HG02852 (cell line): ENCODE measurements at regions not wholly inside any gene's neighbourhood (a gene's known extent, or its start where the extent isn't known, plus 50 kb on each side); places are given as distances from the start of the nearest gene placed in this dataset.

ENCODE experiments used
- ATAC-seq: cut with Tn5 transposase; IDR thresholded peaks from one replicate; pipeline ENCODE4 v1.9.1; 2021; ENCODE audit warnings: mild to moderate bottlenecking, moderate library complexity; ENCODE audit not compliant: unreplicated experiment

DNA sequence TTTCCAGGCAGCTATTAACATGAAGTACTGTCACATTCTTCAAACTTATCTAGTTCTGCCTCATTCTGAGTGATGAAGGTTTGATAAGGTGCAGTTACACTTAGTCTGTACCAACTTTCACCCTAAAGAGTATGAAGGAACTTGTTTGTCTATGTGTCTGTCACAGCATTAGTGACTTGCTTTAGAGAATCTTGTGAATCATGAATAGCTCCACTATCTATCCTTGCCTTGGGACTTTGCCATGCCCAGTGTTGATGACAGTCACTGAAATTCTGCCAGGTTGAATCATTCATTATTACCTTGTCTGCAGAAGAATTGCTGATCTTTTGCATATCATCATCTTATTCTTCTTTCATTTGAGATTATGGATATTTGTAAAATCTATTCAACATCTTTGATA is 50.9 kb upstream of the A1CF start:
- no peak for ATAC-seq

DNA sequence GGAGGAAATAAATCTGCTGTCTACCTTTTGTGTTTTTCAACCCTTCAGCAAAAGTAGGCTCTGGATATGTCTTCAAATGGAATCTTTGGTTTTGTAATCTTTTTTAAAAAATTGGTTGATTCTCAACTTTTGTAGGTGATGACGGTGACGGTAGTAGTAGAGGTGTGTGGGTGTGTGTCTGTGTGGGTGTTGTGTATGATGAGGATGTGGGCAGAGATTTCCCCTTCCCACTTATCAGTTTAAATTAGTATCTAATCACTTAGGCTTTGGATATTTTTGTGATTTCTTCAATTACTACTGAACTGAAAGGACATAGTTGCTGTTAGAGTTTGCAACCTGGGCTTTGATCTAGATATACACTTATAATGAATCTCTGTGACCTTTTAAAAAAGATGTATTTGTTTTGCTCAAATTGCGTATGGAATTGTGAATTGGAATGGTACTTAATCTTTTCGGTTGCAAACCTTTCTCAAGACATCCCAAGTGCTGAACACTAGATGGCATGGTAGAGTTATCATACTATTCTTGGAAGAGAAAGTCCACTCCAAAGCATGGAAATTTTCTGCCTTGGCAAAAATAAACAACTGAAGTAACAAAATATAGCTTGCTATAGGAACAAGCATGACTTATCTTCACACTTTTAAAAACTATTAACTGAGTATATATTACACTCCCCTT is 51.9 kb upstream of the A1CF start:
- no peak for ATAC-seq

DNA sequence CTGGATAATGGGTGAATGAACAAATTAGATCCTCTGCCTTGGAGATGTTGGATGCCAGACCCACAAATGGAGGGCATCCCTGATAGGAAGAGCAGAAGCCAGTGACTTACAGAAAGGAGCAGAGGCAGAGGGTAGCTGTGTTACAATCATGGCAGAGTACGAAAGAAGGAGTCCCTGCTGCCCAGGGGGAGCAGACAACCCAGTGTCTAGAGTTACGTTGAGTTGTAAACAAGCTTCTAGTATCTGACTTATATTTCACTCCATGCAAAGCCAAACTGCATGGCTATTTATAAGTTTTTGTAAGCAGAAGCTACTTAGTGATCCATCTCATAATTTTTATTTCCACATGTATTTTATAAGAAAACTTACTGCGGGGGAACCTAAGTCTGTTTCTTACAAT is 56.2 kb upstream of the A1CF start:
- no peak for ATAC-seq

- no peak for ATAC-seq
Measured at GRCh38 chr10:50946991-50947781, 61.8 kb upstream of the A1CF start.

DNA sequence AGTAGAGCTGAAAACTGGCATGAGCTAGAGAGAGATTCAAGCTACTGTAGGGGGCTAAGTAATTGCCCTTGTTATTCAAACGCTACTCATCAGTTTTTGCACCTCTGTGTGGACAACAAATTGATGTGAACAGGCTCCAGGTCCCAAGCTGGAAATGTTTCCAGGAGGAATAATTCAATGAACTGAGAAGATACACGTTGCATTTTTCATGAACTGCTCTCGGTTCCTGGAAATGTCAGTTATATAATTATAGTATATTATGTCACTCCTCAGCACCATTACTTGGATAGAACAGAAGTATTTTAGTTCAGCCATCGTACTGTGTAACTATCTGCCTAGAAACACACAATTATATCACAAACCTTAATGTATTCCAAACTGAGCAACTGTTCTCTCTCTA is 65.9 kb upstream of the A1CF start:
- no peak for ATAC-seq

GRCh38 chr10:50961297-50961696 is 75.9 kb upstream of the A1CF start:
- no peak for ATAC-seq

GRCh38 chr10:50963063-50963462 is 77.6 kb upstream of the A1CF start:
- no peak for ATAC-seq

- no peak for ATAC-seq
Measured at GRCh38 chr10:50968386-50969091, 83.1 kb upstream of the A1CF start.

GRCh38 chr10:50972591-50972990 is 87.2 kb upstream of the A1CF start:
- no peak for ATAC-seq

DNA sequence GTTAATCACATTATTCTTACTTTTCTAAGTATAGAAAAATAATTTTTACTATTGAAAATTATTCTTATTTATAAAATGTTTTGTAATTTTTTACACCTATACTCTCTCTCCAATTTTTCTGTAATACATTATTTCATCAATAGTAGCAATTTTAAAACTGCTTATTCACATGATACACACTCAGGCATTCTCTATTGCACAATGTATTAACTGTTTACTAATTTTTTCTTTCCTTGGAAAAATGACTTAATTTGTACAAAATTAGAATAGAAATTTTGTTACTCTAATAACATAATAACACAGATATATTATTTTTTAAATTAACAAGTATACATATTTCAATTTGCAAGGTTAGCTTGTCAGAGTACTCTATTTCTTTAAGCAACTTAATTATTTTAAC is 92.9 kb upstream of the PRKG1 start:
- no peak for ATAC-seq

DNA sequence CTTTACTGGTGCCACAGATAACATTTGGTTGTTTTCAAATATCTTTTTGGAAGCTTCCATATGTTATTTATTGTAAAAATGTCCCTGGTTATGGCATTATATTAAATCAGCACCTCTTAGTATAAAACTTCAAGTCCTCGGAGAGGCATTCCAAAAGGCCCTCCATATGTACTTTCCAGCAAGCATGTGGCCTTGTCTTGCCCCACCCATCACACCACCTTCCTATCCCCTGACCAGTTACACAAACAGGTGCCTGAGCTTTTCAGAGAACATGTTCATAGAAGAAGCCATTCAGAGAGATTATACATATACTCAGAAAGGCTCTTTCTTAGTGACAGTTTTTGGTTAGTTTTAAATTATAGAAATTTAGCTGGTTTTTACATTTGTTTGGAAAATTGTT is 92.4 kb upstream of the PRKG1 start:
- ATAC-seq, result no peak

- no peak for ATAC-seq
Measured at GRCh38 chr10:50982989-50983388, 91.3 kb upstream of the PRKG1 start.

- ATAC-seq, result no peak
Measured at GRCh38 chr10:50987934-50988333, 86.4 kb upstream of the PRKG1 start.

DNA sequence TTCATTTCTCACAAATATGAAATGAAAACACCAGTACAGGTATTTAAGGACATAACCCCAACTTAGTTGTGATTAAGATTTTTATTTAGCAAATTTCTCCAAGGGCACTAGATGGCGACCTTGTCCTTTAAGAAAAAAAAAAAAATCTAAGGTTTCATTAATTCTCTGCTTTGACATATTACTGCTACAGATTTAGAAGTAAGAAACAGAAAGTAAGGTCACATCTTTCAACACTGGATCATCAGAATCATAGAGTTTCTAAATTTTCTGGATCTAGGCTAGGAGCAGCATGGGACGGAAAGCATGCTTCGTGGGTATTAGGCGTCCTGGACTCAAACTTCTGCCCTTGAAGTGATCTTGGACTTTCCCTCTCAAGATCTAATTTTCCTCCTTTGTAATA is 85.5 kb upstream of the PRKG1 start:
- ATAC-seq, result no peak

DNA sequence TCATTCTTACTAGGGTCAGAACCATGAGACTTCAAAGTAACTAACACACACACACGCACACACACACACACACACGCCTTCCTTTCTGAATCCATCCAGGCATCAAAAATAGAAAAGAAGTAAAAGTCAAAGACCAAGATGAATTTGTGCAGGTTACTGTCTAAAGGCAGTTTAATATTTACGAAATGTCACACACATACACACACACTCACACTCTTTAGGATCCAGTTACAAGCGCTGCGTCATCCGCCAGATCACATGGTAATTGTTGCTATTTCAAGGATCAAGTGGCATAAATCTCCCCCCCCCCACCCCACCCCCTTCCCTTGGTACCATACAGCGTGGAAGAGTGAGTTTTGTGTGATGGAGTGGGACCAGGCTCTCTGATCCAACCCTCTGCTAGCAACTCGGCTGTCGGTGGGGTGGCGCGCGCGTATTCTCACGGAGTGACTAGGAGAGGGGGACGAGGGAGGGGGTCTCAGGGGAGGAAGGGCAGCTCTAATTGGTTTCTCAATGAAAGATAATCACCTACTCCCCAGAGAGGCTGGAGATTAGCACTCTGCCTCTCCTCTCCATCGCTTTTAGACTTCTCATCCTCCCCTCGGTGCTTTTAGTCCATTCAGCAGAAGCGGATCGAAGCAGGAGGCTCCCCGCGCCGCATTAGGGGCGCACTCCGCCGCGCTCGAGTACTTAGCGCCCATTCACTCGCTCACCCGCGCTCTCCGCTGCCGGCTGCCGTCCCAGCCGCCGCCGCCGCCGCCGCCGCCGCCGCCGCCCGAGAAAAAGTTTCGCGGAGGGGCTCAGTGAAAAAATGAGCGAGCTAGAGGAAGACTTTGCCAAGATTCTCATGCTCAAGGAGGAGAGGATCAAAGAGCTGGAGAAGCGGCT is 83.5 kb upstream of the PRKG1 start:
- no peak for ATAC-seq

DNA sequence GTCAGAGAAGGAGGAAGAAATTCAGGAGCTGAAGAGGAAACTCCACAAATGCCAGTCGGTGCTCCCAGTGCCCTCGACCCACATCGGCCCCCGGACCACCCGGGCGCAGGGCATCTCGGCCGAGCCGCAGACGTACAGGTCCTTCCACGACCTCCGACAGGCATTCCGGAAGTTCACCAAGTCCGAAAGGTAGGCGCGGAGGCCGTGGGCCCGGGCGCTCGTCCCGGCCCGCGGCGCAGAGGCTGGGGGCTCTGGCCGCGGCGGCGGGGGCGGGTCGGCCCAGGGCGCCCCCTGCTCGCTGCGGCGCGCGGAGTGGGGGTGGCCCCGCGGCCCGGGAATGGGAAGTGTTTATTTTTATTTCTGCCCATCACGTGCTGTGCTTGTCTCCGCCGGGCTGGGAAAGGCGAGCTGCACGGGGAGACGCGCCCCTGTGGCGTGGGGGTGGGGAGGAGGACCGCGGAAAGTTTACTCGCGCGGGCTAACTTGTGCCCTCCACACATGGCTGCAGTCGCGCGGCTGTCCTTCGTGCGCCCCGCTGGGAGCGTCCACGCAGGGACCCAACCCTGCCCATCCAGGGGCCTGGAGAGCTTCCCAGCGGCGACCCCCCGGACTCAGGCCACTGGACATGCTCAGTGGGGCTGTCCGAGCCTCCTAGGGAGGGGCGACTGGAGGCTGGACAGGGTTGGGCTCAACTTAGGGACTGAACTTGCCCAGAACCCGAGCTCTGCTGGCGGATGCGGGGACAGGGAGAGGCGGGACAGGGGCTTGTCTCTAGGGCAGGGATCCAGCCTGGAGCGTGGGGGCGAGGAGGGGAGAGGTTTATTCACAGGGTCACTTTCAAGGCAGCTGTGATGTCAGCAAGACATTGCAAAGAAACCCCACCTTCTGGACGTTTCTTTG is 82.6 kb upstream of the PRKG1 start:
- ATAC-seq, result no peak

GRCh38 chr10:50992356-50992901 is 81.9 kb upstream of the PRKG1 start:
- no peak for ATAC-seq

GRCh38 chr10:50992972-50993766 is 81.1 kb upstream of the PRKG1 start:
- ATAC-seq, result no peak

DNA sequence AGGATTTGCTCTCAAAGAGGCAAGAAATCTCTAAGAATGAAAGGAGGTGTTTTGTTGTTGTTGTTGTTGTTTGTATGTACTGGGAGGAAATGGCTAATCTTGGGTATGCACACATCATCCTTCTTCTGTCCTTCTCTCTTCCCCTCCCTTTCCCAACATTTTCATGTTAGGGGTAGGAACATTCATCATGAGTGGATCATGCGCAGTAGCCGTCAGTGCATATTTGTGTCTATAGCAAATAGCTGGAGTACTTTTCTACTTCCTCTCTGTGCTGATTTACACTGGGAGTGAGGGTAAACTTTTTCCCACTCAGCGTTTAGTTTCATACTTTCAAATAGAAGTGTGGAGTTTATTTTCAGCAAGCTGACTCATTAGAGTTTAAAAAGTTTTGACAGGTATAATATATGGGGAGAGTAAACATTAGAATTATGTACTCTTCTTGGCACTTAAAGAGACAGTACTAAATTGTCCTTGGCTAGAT is 80.5 kb upstream of the PRKG1 start:
- ATAC-seq, result no peak
